Activated CD8-positive, alpha-beta memory T cell treated with anti-CD3 and anti-CD28 coated beads, Interleukin-2, amount 50 U/mL, for 4 hours (primary cell): ENCODE measurements at regions not wholly inside any gene's neighbourhood (a gene's known extent, or its start where the extent isn't known, plus 50 kb on each side); places are given as distances from the start of the nearest gene placed in this dataset.
"Not testable (repeated sequence)": the region's sequence is repeated elsewhere in the genome, so short reads cannot be mapped to it uniquely, and the experiment has no call there.

ENCODE experiments used
- DNase-seq: peaks from one replicate; pipeline ENCODE4 v3.0.0-alpha.2; 2020

DNA sequence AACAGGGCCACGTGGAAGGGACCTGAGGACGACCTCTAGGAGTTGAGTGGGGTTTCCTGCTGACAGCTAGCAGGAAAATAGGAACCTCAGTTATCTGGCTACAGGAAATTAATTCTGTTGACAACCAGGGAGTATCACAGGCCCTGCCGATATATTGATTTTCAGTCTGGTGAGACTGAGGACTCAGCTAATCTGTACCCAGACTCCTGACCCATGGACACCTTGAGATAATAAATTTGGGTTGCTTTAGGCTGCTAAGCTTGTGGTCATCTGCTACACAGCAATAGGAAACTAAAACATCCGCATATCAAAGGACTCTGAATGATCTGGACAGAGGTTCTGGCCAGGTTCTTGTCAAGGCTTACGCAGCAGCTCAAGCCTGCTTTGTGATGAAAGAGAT is 80.8 kb upstream of the CNEP1R1 start:
- no peak for DNase-seq

DNA sequence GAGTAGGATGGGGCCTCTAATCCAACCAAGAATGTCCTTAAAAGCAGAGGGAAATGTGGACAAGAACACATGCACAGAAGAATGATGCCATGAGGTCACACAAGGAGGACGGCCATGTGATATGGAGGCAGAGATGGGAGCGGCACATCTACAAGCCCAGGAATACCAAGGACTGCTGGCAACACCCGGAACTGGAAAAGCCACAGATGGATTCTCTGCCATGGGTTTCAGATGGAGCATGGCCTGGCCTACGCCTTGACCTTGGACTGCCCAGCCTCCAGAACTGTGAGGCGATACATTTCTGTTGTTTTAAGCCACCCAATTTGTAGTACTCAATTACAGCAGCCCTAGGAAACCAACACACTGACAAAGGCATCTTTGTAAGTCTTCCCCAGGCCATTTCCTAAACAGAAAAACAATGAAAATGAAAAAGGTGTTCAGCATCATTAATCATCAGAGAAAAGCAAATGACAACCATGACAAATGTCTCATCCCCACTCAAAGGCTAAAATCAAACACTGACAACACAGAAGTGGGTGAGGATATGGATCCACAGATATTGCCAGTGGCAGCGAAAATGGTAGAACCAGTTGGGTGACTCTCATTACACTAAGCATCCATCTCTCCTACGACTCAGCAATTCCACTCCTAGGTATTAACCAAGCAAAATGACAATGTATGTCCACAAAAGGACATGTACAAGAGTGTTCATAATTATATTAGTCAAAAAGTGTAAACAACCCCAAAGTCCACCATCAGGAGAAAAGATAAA is 76.9 kb upstream of the CNEP1R1 start:
- no peak for DNase-seq

DNA sequence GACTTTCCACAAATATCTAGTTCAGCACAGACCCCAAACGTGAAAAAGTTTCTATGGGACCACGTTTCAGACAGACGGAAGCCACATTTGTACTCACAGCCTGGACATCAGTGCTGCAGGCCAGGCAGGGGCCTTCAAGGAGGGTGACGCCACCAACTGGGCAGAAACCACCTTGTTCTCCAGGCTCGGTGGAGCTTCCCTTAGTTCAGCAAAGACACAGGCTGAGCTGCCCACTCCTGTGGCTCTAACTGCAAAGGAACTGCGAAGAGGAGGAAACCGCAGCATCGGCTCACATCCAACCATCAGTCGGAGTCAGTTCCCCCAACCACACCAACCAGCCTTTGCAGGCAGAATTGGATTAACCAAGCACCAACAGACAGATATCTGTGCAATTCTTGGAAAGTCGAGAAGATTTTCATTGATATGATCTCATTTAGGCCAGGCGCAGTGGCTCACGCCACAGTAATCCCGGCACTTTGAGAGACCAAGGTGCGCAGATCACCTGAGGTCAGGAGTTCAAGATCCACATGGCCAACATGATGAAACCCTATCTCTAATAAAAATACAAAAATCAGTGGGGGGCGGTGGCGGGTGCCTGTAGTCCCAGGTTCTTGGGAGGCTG is 73.3 kb upstream of the CNEP1R1 start:
- no peak for DNase-seq

- no peak for DNase-seq
These were observed 72.6 kb upstream of the CNEP1R1 start for GRCh38 chr16:49952386-49952785.

DNA sequence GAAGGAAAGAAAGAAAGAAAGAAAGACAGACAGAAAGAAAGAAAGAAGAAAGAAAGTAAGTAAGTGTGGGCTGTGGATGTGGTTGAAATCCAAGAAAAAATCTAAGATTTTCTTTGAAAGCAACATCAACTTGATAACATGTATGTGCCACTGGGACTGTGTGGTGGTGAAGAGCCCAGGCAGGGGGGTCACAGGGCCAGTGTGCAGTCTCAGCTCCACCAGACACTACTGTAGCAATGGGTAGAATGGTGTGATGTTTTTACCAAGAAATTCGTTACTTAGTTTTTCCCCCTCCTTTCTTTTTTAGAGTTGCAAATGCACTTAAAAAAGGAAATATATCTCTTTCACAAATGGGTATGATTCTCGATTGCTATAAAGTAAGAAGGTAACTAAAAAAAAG is 71.9 kb upstream of the CNEP1R1 start:
- DNase-seq: no peak

- no peak for DNase-seq
These were observed 69.2 kb upstream of the CNEP1R1 start for GRCh38 chr16:49955858-49956257.

DNA sequence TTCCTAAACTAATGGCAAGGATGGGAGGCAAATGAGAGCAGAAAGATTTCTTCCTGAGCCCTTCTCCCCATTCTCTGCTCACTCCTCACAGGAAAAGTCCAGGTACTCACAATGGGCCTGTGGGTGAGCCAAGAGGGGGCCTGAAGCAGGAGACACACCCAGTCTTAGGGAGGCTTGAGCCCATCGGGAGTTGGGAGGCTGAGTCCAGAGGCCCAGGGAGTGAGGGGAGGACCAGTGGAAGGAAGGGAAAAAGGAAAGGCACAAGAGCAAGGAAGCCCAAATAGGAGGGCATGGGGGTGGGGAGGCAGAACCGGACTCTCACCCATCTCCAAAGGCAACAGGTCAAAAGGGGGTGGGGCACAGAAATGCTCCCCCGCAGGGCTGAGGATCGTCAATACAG is 68.1 kb upstream of the CNEP1R1 start:
- DNase-seq: no peak

- DNase-seq: no peak
These were observed 66.6 kb upstream of the CNEP1R1 start for GRCh38 chr16:49958448-49958847.

- DNase-seq: no peak
These were observed 65.3 kb upstream of the CNEP1R1 start for GRCh38 chr16:49959552-49960277.

DNA sequence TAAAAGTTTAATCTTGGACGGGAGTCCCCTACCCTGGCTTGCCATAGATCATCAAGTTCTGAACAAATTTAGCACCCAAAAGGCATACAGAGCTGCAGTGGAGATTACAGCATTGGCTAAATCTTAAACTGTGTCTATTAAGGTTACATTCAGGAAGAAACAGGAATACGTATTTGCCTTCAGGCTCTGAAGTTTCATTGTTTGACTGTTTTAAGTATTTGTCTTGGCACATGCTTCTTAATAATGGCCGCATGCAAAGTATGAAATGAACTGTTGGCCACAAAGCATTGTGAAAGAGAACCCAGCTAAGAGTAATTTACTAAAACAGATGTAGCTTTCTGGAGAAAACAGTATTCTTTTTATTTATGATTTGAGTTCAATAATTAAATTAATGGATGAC is 63.9 kb upstream of the CNEP1R1 start:
- no peak for DNase-seq

DNA sequence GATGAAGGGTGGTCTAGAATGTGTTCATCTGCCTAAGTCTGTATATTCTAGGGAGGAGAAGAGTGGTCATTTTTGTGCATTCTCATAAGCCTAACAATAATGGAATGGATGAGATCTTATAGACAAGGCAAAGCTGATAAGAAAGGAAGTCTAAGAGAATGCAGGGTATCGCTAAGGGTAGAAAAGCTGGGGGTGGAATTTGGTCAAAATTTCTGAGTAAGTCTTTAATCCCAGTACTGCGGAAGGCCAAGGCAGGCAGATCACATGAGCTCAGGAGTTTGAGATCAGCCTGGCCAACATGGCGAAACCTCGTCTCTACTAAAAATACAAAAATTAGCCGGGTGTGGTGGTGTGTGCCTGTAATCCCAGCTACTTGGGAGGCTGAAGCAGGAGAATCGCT is 62.5 kb upstream of the CNEP1R1 start:
- not testable (repeated sequence) for DNase-seq

- no peak for DNase-seq
These were observed 60.7 kb upstream of the CNEP1R1 start for GRCh38 chr16:49964316-49964715.

DNA sequence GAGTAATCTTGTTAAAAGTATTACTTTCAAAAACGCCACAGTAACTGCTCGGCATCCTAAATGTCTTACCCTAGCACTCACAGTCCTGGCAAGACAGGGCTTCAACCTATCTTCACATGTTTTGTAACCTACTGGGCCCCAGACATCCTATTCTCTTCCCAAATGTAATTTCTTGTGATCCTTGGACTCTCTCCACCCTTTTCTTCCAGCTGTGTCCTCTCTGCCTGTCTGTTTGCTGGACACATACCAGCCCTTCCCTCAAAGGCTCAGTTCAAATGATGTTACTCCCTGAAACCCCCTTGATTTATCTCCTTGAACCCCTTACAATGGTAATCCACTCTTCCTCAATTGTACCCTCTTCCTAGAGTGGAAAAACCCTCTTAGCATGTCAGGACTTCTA is 60.1 kb upstream of the CNEP1R1 start:
- DNase-seq: no peak

DNA sequence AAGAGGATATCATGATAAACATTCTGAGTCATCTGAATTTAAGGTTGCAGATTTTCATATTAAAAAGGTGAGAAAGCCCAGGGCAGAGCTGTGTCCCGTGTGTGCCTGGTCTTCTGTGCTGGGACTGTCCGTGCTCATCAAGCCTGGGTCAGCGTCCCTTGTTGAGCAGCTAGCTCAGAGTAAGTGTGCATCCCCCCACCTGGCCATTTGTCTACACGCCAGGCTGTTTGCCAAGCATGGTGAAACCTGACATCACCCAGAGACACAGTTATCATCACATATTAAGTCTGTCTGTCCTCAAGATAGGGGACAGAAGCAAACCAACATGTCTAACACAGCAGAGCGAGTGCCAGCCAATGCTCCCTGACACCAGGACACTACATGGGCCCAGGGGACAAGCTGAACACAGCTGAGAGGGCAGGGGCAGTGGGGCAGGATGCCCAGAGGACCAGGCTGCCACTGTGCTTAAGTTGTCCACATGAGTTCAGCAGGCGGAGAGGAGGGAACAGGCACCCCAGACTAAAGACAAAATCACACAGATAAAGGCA is 57.9 kb upstream of the CNEP1R1 start:
- no peak for DNase-seq

GRCh38 chr16:49969091-49970030 is 55.7 kb upstream of the CNEP1R1 start:
- DNase-seq: no peak

DNA sequence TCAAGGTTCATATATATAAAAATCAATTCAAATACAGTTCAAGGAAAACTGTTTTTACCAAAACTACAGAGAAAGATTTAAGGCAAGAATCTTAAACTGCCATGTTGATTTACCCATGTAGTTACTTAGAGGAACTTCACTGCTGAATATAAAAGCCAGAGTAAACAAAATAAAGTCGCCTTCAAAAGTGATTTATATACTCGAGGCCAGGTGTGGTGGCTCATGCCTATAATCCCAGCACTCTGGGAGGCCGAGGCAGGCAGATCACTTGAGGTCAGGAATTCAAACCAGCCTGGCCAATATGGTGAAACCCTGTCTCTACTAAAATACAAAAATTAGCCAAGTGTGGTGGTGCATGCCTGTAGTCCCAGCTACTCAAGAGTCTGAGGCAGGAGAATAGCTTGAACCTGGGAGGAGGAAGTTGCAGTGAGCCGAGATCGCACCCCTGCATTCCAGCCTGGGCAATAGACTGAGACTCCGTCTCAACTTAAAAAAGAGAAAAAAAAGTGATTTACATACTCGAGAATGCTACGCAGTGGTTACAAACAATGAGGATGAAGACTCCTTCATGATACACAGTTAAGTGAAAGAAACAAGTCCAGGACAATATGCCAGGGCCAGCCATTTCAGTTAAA is 54.1 kb upstream of the CNEP1R1 start:
- no peak for DNase-seq

- DNase-seq: no peak
These were observed 52.7 kb upstream of the CNEP1R1 start for GRCh38 chr16:49972280-49972679.

- no peak for DNase-seq
These were observed 52.1 kb upstream of the CNEP1R1 start for GRCh38 chr16:49972961-49973360.
